Neural cell (in vitro differentiated cells): ENCODE measurements at regions not wholly inside any gene's neighbourhood (a gene's known extent, or its start where the extent isn't known, plus 50 kb on each side); places are given as distances from the start of the nearest gene placed in this dataset.
A peak's percentile ranks its signal among the peaks of the same experiment; 100 is the strongest.

Experiments
- H2AFZ ChIP-seq: fragments of 200-600, 300-800 bp; sonication (generic), shearing (Covaris generic); 2 replicates; pipeline ENCODE4 v1.6.0; 2014; ENCODE audit warnings: low read depth, mild to moderate bottlenecking, antibody characterized with exemption, low read length, moderate library complexity
- H3F3A ChIP-seq: fragments of 200-600 bp; shearing (Covaris generic); 2 replicates; pipeline ENCODE4 v1.6.1; 2016; ENCODE audit warnings: mild to moderate bottlenecking, moderate library complexity, mixed read lengths, antibody characterized with exemption, low read length; ENCODE audit not compliant: insufficient read depth, poor library complexity, severe bottlenecking
- H3K27ac ChIP-seq: fragments of 200-600, 300-800 bp; sonication (generic), shearing (Covaris generic); 2 replicates; pipeline ENCODE4 v1.5.1; 2014; ENCODE audit warnings: mild to moderate bottlenecking, low read length, moderate library complexity
- H3K27me3 ChIP-seq: fragments of 300-800, 200-600 bp; sonication (generic), shearing (Covaris generic); 2 replicates; pipeline ENCODE4 v1.6.0; 2014; ENCODE audit warnings: mild to moderate bottlenecking, low read depth, low read length, moderate library complexity; ENCODE audit not compliant: insufficient read depth
- H3K36me3 ChIP-seq: fragments of 300-800, 200-600 bp; sonication (generic), shearing (Covaris generic); 2 replicates; pipeline ENCODE4 v1.5.1; 2014; ENCODE audit warnings: mild to moderate bottlenecking, antibody characterized with exemption, low read length, moderate library complexity; ENCODE audit not compliant: insufficient read depth
- H3K4me2 ChIP-seq: fragments of 300-800, 200-600 bp; sonication (generic), shearing (Covaris generic); 2 replicates; pipeline ENCODE4 v1.6.0; 2014; ENCODE audit warnings: mild to moderate bottlenecking, low read length
- H3K4me3 ChIP-seq: fragments of 300-800, 200-600 bp; sonication (generic), shearing (Covaris generic); 2 replicates; pipeline ENCODE4 v1.5.1; 2014; ENCODE audit warnings: mild to moderate bottlenecking, low read length, moderate library complexity
- H3K79me2 ChIP-seq: fragments of 200-600 bp; shearing (Covaris generic); replicated peaks from 2 replicates; pipeline ENCODE4 v1.6.0; 2014; ENCODE audit warnings: mild to moderate bottlenecking, low read length, moderate library complexity; ENCODE audit not compliant: insufficient read depth
- H3K9ac ChIP-seq: fragments of 300-800, 200-600 bp; sonication (generic), shearing (Covaris generic); 2 replicates; pipeline ENCODE4 v1.6.1; 2016; ENCODE audit warnings: mild to moderate bottlenecking, low read length, mixed read lengths
- H3K9me2 ChIP-seq: fragments of 200-600 bp; shearing (Covaris generic); 2 replicates; pipeline ENCODE4 v1.6.1; 2016; ENCODE audit warnings: mild to moderate bottlenecking, low read length, mixed read lengths; ENCODE audit not compliant: insufficient read depth
- H3K9me3 ChIP-seq: fragments of 200-600, 300-800 bp; sonication (generic), shearing (Covaris generic); 2 replicates; pipeline ENCODE4 v1.6.1; 2016; ENCODE audit warnings: mild to moderate bottlenecking, mixed run types, low read length, moderate library complexity, mixed read lengths
- H4K20me1 ChIP-seq: fragments of 200-600 bp; shearing (Covaris generic); 2 replicates; pipeline ENCODE4 v1.6.1; 2016; ENCODE audit warnings: mild to moderate bottlenecking, mixed run types; ENCODE audit not compliant: insufficient read depth
- CTCF ChIP-seq: fragments of 450-650 bp; IDR thresholded peaks from 2 replicates; pipeline ENCODE4 v1.5.1; 2014; ENCODE audit warnings: antibody characterized with exemption, mild to moderate bottlenecking, moderate library complexity; ENCODE audit not compliant: poor library complexity, severe bottlenecking
- EP300 ChIP-seq: fragments of 450-650 bp; conservative IDR thresholded peaks from 2 replicates; pipeline ENCODE4 v1.6.1; 2014; ENCODE audit warnings: antibody characterized with exemption, mild to moderate bottlenecking, moderate library complexity; ENCODE audit not compliant: poor library complexity, severe bottlenecking
- EZH2 ChIP-seq: fragments of 200-600, 300-800 bp; shearing (Covaris generic), sonication (generic); IDR thresholded peaks from 2 replicates; pipeline ENCODE4 v1.6.1; 2014; ENCODE audit warnings: antibody characterized with exemption, low read length, borderline replicate concordance, mild to moderate bottlenecking; ENCODE audit not compliant: insufficient read depth, poor library complexity, severe bottlenecking
- POLR2AphosphoS5 ChIP-seq: IDR thresholded peaks from 2 replicates; pipeline ENCODE4 v1.6.1; 2012
- REST ChIP-seq: IDR thresholded peaks from 2 replicates; pipeline ENCODE4 v1.6.1; 2012; ENCODE audit warnings: borderline replicate concordance
- SMC3 ChIP-seq: fragments of 450-650 bp; conservative IDR thresholded peaks from 2 replicates; pipeline ENCODE4 v1.6.1; 2014; ENCODE audit warnings: antibody characterized with exemption, mild to moderate bottlenecking, moderate library complexity; ENCODE audit not compliant: poor library complexity

GRCh38 chr4:33104273-33104672 is 2384.1 kb downstream of the PCDH7 start:
- H3F3A ChIP-seq: no peaks in the 10 kb centered on the region
- TF ChIP-seq EP300: peak; percentile 88
- TF ChIP-seq CTCF: no peak
- TF ChIP-seq POLR2AphosphoS5: peak; percentile 58
- TF ChIP-seq REST: no peak
- no peaks in the 10 kb centered on the region for H3K36me3 ChIP-seq

GRCh38 chr4:33107814-33108213 is 2387.6 kb downstream of the PCDH7 start:
- Histone ChIP-seq H3K4me3 (no peak overlapping the region), H3K4me2 (no peak overlapping the region), H3F3A (no peaks in the 10 kb centered on the region), H2AFZ (no peak overlapping the region), H3K27me3 (no peaks in the 10 kb centered on the region), H3K27ac (no peak overlapping the region), H3K9me3 (no peaks in the 10 kb centered on the region), H4K20me1 (no peaks in the 10 kb centered on the region), H3K36me3 (no peaks in the 10 kb centered on the region), H3K79me2 (no peaks in the 10 kb centered on the region), H3K9ac (no peak overlapping the region), H3K9me2 (no peaks in the 10 kb centered on the region)
- no peak for TF ChIP-seq SMC3
- TF ChIP-seq POLR2AphosphoS5: peak; percentile 25
- TF ChIP-seq EP300: peak; percentile 71

More at GRCh38 chr4:33104273-33104672, 2384.1 kb downstream of the PCDH7 start:
- Histone ChIP-seq H3K27ac (peak overlapping the region; percentile 12), H3K9me3 (no peaks in the 10 kb centered on the region), H3K4me3 (no peak overlapping the region), H3K27me3 (no peaks in the 10 kb centered on the region), H3K79me2 (no peaks in the 10 kb centered on the region), H4K20me1 (no peaks in the 10 kb centered on the region), H3K9me2 (no peaks in the 10 kb centered on the region), H2AFZ (no peak overlapping the region), H3K4me2 (no peak overlapping the region), H3K9ac (no peak overlapping the region)

GRCh38 chr4:33111117-33111516 is 2390.9 kb downstream of the PCDH7 start:
- Histone ChIP-seq H4K20me1 (no peaks in the 10 kb centered on the region), H3K9ac (no peak overlapping the region), H3K4me3 (no peak overlapping the region), H3K27me3 (no peaks in the 10 kb centered on the region), H3K9me2 (no peaks in the 10 kb centered on the region), H3F3A (no peaks in the 10 kb centered on the region), H3K27ac (no peak overlapping the region), H3K36me3 (no peaks in the 10 kb centered on the region), H2AFZ (no peak overlapping the region), H3K9me3 (no peaks in the 10 kb centered on the region), H3K4me2 (no peak overlapping the region), H3K79me2 (no peaks in the 10 kb centered on the region)
- TF ChIP-seq POLR2AphosphoS5: no peak
- no peak for TF ChIP-seq EZH2
- TF ChIP-seq REST: no peak
- no peak for TF ChIP-seq SMC3
